ENCODE measurements at regions not wholly inside any gene's neighbourhood (a gene's known extent, or its start where the extent isn't known, plus 50 kb on each side); places are given as distances from the start of the nearest gene placed in this dataset.

DNA sequence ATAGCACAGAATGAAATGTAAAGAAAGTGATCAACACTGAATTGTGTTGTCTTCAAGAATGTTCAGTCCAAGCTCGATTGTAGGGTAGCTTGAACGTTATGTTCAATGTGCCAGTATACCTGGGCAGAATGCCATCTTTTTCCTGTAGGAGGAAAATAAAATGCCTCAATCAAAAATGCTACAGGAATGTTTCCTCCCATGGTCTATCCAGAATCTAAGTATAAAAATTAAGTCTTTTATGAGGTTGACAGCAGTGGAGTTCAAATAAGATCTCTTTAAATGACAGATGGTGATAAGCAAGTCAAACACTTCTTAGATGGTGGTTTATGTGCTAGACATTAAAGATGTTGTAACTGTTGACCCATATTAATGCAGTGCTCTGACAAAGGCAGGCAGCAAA, 488.6 kb downstream of the CSNK1G3 start:
- intact Hi-C loops (cut with DNase I), result no loop called here
- H3K9me3 ChIP-seq, result no peaks in the 10 kb centered on the region
- H3K36me3 ChIP-seq, result no peaks in the 10 kb centered on the region
- TF ChIP-seq, protein P1, sequence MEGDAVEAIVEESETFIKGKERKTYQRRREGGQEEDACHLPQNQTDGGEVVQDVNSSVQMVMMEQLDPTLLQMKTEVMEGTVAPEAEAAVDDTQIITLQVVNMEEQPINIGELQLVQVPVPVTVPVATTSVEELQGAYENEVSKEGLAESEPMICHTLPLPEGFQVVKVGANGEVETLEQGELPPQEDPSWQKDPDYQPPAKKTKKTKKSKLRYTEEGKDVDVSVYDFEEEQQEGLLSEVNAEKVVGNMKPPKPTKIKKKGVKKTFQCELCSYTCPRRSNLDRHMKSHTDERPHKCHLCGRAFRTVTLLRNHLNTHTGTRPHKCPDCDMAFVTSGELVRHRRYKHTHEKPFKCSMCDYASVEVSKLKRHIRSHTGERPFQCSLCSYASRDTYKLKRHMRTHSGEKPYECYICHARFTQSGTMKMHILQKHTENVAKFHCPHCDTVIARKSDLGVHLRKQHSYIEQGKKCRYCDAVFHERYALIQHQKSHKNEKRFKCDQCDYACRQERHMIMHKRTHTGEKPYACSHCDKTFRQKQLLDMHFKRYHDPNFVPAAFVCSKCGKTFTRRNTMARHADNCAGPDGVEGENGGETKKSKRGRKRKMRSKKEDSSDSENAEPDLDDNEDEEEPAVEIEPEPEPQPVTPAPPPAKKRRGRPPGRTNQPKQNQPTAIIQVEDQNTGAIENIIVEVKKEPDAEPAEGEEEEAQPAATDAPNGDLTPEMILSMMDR (IDR thresholded peaks at IDR 0.05), result no peak
- no peak for TF ChIP-seq POLR2A (IDR thresholded peaks at IDR 0.05)
- H3K4me3 ChIP-seq, result no peak overlapping the region
- WGBS, 4 donors, result 20 to 32% (median 23%) methylated on average over 2 of the region's 2 CpGs
- H3K4me1 ChIP-seq, result peaks cover 0 to 11% (median 0%) of the 10 kb centered on the region in 12 donors
- H3K27me3 ChIP-seq, result no peaks in the 10 kb centered on the region
- no peak for DNase-seq
- ATAC-seq, result no peak
- no peak overlapping the region for H3K27ac ChIP-seq

DNA sequence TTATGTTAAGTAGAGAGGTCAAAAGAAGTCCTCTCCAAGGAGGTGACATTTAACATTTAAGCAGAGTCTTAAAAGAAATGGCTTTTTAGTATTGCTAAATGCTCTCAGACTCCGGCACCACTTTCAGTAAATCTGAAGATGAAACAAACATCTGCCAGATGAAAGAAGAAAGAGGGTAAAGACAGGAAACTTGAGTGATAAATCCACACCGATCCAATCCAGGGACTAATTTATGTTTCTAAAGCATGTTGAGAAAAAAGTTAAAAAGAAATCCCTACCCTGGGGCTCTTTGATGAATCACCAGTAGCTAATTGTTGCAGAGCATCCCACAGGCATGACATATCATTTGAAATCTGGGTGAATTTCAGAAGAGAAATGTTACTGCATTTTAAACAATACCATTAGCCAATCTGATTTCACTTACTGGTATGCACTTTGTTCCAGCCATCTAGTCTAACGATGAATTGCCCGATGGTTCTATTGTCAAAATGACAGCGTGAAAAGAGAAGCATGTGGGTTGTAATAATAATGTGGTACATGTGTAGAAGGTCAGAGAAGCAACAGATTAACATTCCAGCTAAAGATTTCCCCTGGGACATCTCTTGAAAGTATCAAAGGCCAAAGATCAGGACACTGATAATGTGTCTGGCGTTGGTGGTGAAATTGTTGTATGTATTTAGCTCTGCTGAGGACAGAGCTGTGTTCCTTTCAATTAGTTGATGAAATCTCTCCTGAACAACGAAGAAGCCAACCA, 485.7 kb downstream of the CSNK1G3 start:
- Histone ChIP-seq H3K4me3 (no peak overlapping the region), H3K27me3 (no peaks in the 10 kb centered on the region), H3K27ac (no peak overlapping the region), H3K4me1 (peaks cover 0 to 11% (median 0%) of the 10 kb centered on the region in 12 donors), H3K36me3 (no peaks in the 10 kb centered on the region), H3K9me3 (no peaks in the 10 kb centered on the region)
- intact Hi-C loops (cut with DNase I), result no loop called here
- no peak for TF ChIP-seq POLR2A (IDR thresholded peaks at IDR 0.05)
- TF ChIP-seq, protein P1 (IDR thresholded peaks at IDR 0.05), result no peak
- no peak for DNase-seq
- 42 to 56% (median 51%) methylated on average over 7 of the region's 7 CpGs for WGBS, 4 donors
- ATAC-seq, result peak in 1 of 4 donors; percentile 34

DNA sequence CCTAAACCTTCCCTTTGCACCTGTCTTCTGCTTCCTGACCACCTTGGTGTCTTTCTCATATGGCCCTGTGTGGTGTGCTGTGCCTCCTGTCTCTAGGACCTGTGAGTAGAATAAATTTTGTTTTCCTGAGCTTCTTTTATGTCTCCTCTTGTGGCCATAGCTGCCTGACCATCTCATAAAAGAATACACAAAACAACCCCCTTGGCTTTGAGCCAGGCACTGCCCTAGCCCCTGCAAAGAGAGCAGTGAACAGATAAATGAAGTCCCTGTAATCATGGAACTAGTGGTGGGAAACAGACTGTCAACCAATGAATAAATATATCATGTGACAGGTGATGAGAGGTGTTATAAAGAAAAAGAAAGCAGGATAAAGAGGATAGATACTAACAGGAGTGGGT, 485.1 kb downstream of the CSNK1G3 start:
- TF ChIP-seq POLR2A (IDR thresholded peaks at IDR 0.05), result no peak
- TF ChIP-seq, protein P1 (IDR thresholded peaks at IDR 0.05), result no peak
- no peaks in the 10 kb centered on the region for H3K27me3 ChIP-seq
- no peak overlapping the region for H3K4me3 ChIP-seq
- H3K27ac ChIP-seq, result no peak overlapping the region
- no peaks in the 10 kb centered on the region for H3K9me3 ChIP-seq
- DNase-seq (peak in 1 of 5 donors; percentile 20), ATAC-seq (no peak)
- intact Hi-C loops (cut with DNase I), result no loop called here
- no peaks in the 10 kb centered on the region for H3K36me3 ChIP-seq
- peaks cover 0 to 11% (median 0%) of the 10 kb centered on the region in 12 donors for H3K4me1 ChIP-seq

DNA sequence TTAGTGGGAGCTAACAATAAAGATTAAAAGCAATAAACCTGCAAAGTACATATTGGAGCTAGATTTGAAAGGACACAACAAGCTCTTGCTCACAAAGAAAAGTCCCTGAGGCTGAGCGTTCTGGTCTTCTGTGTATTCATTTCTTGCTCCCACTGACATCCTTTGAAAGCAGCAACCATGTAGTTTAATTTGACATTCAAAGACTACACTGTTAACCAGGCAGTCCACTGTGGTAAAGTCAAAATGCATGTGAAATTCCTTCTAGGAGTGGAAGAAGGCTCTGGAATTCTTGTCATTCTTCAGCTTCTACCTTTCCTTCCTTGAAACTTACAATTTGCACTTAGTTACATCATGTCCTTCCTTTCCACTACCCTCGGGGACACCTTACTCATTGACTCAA, 480.7 kb downstream of the CSNK1G3 start:
- no peak for ATAC-seq
- intact Hi-C loops (cut with DNase I), result no loop called here

More for the DNA sequence above, 480.7 kb downstream of the CSNK1G3 start:
- WGBS, 4 donors, result 66 to 75% (median 72%) methylated on average over 2 of the region's 2 CpGs
- Histone ChIP-seq H3K27me3 (no peaks in the 10 kb centered on the region), H3K4me1 (peaks cover 0 to 4% (median 0%) of the 10 kb centered on the region in 12 donors), H3K36me3 (no peaks in the 10 kb centered on the region), H3K9me3 (no peaks in the 10 kb centered on the region), H3K4me3 (no peak overlapping the region), H3K27ac (no peak overlapping the region)
- no peak for DNase-seq
- no peak for TF ChIP-seq POLR2A (IDR thresholded peaks at IDR 0.05)
- TF ChIP-seq, protein P1 (IDR thresholded peaks at IDR 0.05), result no peak
